Prostate gland (tissue), 2 donors: ENCODE measurements at regions not wholly inside any gene's neighbourhood (a gene's known extent, or its start where the extent isn't known, plus 50 kb on each side); places are given as distances from the start of the nearest gene placed in this dataset.

ENCODE experiments used
- DNase-seq: peaks from one replicate; pipeline ENCODE4 v3.0.0-alpha.2; 2019; ENCODE audit warnings: low spot score
- H3K27ac ChIP-seq, 2 donors: fragments of 200-600 bp; sonication (generic); 2 replicates each; pipeline ENCODE4 v1.5.1; 2017 to 2019
- H3K27me3 ChIP-seq: fragments of 200-600 bp; sonication (generic); replicated peaks from 2 replicates; pipeline ENCODE4 v1.5.1; 2019; ENCODE audit not compliant: insufficient read depth
- H3K36me3 ChIP-seq, 2 donors: fragments of 200-600 bp; sonication (generic); 1 replicate in 1 of 2; 2 replicates in 1 of 2; pipeline versions ENCODE4 v1.5.1 to v1.8.1; 2017 to 2019
- H3K4me1 ChIP-seq: fragments of 200-600 bp; sonication (generic); replicated peaks from 2 replicates; pipeline ENCODE4 v1.5.1; 2019
- H3K4me3 ChIP-seq, 2 donors: fragments of 200-600 bp; sonication (generic); 2 replicates each; pipeline ENCODE4 v1.5.1; 2017 to 2019
- H3K9me3 ChIP-seq: fragments of 200-600 bp; sonication (generic); 2 replicates; pipeline ENCODE4 v1.5.1; 2017
- CTCF ChIP-seq, 4 experiments: fragments of 200-600 bp in 2 of 4; fragments of 450-650 bp in 2 of 4; sonication (generic) in 2 of 4; IDR thresholded peaks; 1 replicate in 3 of 4; 2 replicates in 1 of 4; pipeline ENCODE4 v1.5.1; 2016 to 2019; ENCODE audit warnings: antibody characterized with exemption in 4 of 4, mild to moderate bottlenecking in 2 of 4, moderate library complexity in 2 of 4
- POLR2A ChIP-seq: fragments of 450-650 bp; IDR thresholded peaks from one replicate; pipeline ENCODE4 v1.6.1; 2016; ENCODE audit warnings: antibody characterized with exemption, mild to moderate bottlenecking
- POLR2AphosphoS5 ChIP-seq: sonication (generic); formaldehyde crosslinking; IDR thresholded peaks from one replicate; pipeline ENCODE4 v1.6.1; 2017; ENCODE audit warnings: antibody characterized with exemption
- WGBS: methylation state at CpG from one replicate; pipeline ENCODE4 v1.1.5; 2018; 5-methylcytosine and 5-hydroxymethylcytosine counted together
- intact Hi-C: fragments of 100-400 bp; cut with DNase I; formaldehyde crosslinking; loops from one replicate; pipeline ENCODE4 v1.14.2; 2022

GRCh38 chr6:137652961-137653705 is 158.9 kb upstream of the OLIG3 start:
- no peaks in the 10 kb centered on the region for H3K9me3 ChIP-seq
- no peak for TF ChIP-seq POLR2AphosphoS5
- TF ChIP-seq CTCF (IDR thresholded peaks at IDR 0.05): no peak
- no peak for TF ChIP-seq POLR2A
- no peaks in the 10 kb centered on the region for H3K36me3 ChIP-seq
- H3K4me1 ChIP-seq: no peaks in the 10 kb centered on the region
- no peak for DNase-seq
- H3K27me3 ChIP-seq: no peaks in the 10 kb centered on the region
- no peak overlapping the region for H3K27ac ChIP-seq
- H3K4me3 ChIP-seq: no peak overlapping the region
- intact Hi-C loops: no loop called here
- 93% methylated on average over 3 of the region's 3 CpGs for WGBS

- intact Hi-C loops: no loop called here
- DNase-seq: no peak
- 92% methylated on average over 3 of the region's 3 CpGs for WGBS
These were observed 159.5 kb upstream of the OLIG3 start for GRCh38 chr6:137653706-137654059.

DNA sequence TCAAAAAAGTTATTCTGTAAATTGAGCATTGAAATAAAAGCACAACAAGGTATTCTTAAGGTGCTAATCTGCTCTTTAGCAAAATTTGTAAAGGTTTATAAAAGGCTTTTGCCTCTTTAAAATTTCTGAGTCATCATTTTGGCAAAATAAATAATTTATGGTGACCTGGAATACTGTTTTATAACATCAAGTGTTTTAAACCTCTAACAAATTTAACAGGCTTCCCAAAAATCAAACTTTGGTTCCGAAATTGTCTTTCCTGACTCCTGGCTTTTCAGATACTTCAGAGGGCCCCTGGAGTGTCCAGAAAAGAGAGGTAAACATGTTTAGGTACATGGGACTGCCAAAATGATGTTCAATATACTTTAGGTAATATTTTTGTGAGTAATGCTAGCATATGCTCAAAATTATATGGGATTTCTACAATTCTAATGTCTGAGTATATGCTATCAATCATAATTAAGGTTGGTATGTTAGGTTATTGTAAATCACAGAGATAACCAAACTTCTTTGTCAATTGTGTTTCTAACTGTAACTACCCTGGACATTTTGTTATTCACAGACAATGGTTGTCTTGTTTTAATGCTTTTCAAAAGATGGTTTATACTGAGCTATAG is 160.3 kb upstream of the OLIG3 start:
- Histone ChIP-seq H3K4me3 (no peak overlapping the region), H3K36me3 (no peaks in the 10 kb centered on the region), H3K9me3 (no peaks in the 10 kb centered on the region), H3K27me3 (no peaks in the 10 kb centered on the region), H3K27ac (no peak overlapping the region), H3K4me1 (no peaks in the 10 kb centered on the region)
- 89% methylated on average over 1 of the region's 1 CpG for WGBS
- intact Hi-C loops: no loop called here
- no peak for DNase-seq
- TF ChIP-seq POLR2A (no peak), CTCF (IDR thresholded peaks at IDR 0.05) (no peak), POLR2AphosphoS5 (no peak)

More at GRCh38 chr6:137653706-137654059, 159.5 kb upstream of the OLIG3 start:
- Histone ChIP-seq H3K9me3 (no peaks in the 10 kb centered on the region), H3K4me1 (no peaks in the 10 kb centered on the region), H3K27ac (no peak overlapping the region), H3K36me3 (no peaks in the 10 kb centered on the region), H3K4me3 (no peak overlapping the region), H3K27me3 (no peaks in the 10 kb centered on the region)
- TF ChIP-seq POLR2A: no peak
- TF ChIP-seq CTCF (IDR thresholded peaks at IDR 0.05): no peak
- no peak for TF ChIP-seq POLR2AphosphoS5

DNA sequence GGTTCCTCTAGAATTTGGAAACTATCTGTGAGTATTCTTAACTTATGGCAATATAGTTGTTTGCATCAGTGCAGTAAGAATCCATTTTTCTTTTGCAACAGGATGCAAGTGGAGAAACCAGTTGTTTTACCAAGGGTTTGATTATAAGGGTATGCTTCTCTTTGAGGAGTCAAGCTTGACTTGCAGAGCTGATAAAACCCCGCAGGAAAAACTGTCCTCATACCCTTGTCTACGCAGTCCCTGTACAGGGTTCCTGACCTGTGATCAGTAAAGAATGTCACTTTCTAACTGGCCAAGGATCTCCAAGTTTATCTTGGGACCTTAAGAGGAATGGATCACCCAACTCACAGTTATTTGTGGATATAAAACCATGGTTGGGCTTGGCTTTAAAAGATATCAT is 161.1 kb upstream of the OLIG3 start:
- Histone ChIP-seq H3K36me3 (no peaks in the 10 kb centered on the region), H3K27me3 (no peaks in the 10 kb centered on the region), H3K4me1 (no peaks in the 10 kb centered on the region), H3K27ac (no peak overlapping the region), H3K9me3 (no peaks in the 10 kb centered on the region), H3K4me3 (no peak overlapping the region)
- intact Hi-C loops: no loop called here
- DNase-seq: no peak
- WGBS: 89% methylated on average over 2 of the region's 2 CpGs
- TF ChIP-seq POLR2AphosphoS5 (no peak), CTCF (IDR thresholded peaks at IDR 0.05) (no peak), POLR2A (no peak)

DNA sequence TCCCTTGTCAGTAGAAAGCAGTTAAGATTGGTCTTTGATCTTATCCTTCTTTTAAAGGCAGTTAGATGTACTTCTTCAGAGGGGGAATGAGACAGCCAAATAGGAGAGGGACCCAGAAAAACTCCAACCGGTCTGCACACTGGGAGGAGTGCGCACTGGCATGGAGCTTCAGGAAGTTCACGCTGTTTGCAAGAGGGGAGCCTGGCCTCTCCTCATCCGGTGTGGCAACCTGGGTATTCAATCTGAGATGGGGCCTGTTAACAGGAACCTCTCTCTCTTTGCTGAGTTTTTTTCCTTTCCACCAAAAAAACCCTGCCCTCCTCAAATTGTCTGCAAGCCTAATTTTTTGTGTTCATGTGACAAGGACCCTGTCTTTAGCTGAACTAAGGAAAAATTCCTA is 162.5 kb upstream of the OLIG3 start:
- WGBS: 93% methylated on average over 4 of the region's 4 CpGs
- intact Hi-C loops: no loop called here

More for the DNA sequence above, 162.5 kb upstream of the OLIG3 start:
- DNase-seq: no peak
- H3K4me1 ChIP-seq: no peaks in the 10 kb centered on the region
- no peaks in the 10 kb centered on the region for H3K9me3 ChIP-seq
- H3K36me3 ChIP-seq: no peaks in the 10 kb centered on the region
- TF ChIP-seq CTCF (IDR thresholded peaks at IDR 0.05) (no peak), POLR2AphosphoS5 (no peak), POLR2A (no peak)
- no peak overlapping the region for H3K27ac ChIP-seq
- H3K27me3 ChIP-seq: no peaks in the 10 kb centered on the region
- H3K4me3 ChIP-seq: no peak overlapping the region
